ENCODE measurements at regions not wholly inside any gene's neighbourhood (a gene's known extent, or its start where the extent isn't known, plus 50 kb on each side); places are given as distances from the start of the nearest gene placed in this dataset.

GRCh38 chr1:186730951-186731729 lies 50.9 kb upstream of the PTGS2 start:
- TF ChIP-seq SP1 (CRISPR knock-in tag; conservative IDR thresholded peaks at IDR 0.05) (no peak), CREB1 (CRISPR knock-in tag; IDR thresholded peaks at IDR 0.05) (no peak), CTCF (IDR thresholded peaks at IDR 0.05) (no peak), KAT7 (CRISPR knock-in tag; IDR thresholded peaks at IDR 0.05; ENCODE audit: borderline replicate concordance) (no peak), ZSCAN18 (CRISPR knock-in tag; IDR thresholded peaks at IDR 0.05) (no peak), ETV6 (CRISPR knock-in tag; IDR thresholded peaks at IDR 0.05) (no peak), NR1H2 (CRISPR knock-in tag; IDR thresholded peaks at IDR 0.05) (no peak), PRRX2 (CRISPR knock-in tag; IDR thresholded peaks at IDR 0.05) (no peak)
